Fibroblast of peridontal ligament (primary cell): ENCODE measurements at regions not wholly inside any gene's neighbourhood (a gene's known extent, or its start where the extent isn't known, plus 50 kb on each side); places are given as distances from the start of the nearest gene placed in this dataset.
A peak's percentile ranks its signal among the peaks of the same experiment; 100 is the strongest.
"Not testable (repeated sequence)": the region's sequence is repeated elsewhere in the genome, so short reads cannot be mapped to it uniquely, and the experiment has no call there.

Experiments
- DNase-seq: peaks from one replicate; pipeline ENCODE4 v3.0.0-alpha.2; 2010; ENCODE audit errors: extremely low read depth

- DNase-seq, result no peak
These were observed 62.2 kb downstream of the CCNE1 start for GRCh38 chr19:29873801-29874575.

DNA sequence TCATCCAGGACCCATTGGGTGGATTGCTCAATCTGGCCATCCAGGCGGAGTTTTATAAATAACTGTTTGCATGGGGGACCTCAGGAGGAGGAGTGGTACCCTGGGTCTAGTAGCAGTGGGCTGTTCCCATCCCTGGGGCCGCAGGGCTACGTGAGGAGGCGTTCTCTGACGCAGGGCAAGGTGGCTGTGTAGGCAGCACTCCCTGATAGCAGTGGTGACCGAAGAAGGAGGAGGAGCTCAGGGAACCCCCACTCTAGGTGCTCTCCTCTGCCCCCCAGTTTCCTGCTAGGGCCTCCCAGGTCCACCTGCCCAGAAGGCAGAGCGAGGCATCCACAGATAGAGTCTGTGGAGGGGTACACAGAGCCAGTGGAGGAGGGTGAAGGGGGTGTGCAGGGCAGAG is 64.1 kb downstream of the CCNE1 start:
- no peak for DNase-seq

DNA sequence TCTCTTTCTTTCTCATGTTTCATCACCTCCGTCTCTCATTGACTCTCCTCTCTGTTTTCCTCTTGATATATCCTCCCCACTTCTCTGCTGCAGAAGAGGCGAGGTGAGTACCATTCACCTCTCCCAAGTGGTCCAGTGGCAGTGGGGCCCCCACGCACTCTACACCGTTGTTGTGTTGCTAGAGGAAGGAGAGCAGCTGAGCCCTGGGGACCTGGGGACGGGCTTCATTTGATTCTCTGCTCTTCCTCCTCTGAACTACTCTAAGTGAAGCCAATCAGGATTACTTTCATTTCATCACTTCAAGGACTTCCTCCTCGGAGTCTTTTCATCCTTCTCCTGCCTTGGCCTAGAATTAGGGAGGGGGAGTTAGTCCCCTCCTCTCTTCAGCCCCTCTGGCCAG is 64.6 kb downstream of the CCNE1 start:
- DNase-seq, result no peak

GRCh38 chr19:29876908-29877307 is 65.1 kb downstream of the CCNE1 start:
- not testable (repeated sequence) for DNase-seq

DNA sequence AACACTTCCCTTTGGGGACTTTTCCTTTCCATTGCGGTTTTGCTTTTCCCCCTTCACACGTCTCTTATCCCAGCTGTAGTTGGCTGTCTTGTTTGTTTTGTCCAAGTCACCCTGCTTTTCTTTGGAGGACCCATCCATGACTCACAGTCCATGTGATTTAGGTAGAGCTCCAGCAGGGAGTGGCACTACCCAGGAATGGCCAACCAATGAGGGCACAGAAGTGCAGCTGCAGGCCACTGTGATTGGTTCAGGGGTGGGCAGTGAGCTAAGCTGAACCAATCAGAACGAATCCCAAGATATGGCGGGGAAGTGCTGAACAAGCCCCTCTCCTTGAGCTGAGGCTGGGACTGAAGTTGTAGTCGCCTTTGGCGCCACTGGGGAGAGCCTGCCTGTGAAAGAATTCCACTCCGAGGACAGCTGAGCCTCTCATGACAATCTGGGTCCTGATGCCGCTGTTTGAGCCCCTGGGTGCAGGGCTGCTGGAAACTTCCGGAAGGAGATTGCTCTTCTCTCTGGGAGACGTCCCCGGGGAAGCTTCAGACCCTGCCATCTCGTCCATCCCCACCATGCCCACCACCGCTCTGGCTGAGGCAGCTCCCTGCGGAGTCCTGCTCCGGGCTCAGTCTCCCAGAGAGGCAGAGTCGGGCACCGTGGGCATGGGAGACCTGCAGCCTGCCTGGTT is 62.9 kb upstream of the URI1 start:
- peak; percentile 12 for DNase-seq

DNA sequence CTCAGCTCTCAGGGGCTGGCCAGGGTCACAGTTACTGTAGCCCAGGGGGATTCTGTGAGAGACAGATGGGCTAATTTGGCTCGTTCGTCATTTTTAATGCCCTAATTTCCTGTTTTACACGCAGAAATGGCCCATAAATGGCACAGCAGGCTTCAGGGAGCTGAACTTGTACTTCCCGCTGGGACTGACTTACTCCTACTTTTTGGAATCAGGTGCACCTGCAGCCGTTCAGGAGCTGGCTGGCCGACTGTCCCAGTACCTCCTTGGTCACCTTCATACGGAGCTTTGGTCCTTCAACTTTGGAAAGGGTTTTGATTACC is 62.4 kb upstream of the URI1 start:
- no peak for DNase-seq

DNA sequence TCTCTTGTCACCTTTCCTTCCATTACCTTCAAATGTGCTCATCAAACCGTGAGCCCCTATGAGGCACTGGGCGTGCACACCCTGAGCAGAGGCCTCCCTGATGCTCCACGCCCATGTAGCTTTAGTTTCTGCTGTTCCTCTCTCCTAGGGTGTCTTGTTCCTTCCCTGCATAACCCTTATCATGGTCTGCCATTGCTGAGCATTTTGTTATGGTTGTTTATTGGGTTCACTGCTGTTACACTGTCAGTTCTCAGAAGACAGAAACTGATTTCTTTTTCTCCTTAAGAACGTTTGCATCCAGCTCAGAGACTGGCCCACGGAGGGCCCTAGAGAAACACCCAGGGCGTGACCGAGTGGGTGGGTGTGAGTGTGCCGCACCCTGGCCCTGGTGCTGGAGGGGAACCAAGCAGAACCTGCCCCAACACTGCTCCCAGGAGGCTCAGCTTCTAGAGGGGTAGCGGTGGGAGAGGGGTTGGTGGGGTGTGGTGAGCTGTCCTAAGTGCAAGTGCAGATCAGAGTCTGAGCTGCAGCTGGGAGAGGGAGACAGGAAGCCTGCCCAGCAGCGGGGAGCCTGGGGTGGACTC is 61.4 kb upstream of the URI1 start:
- DNase-seq, result no peak

DNA sequence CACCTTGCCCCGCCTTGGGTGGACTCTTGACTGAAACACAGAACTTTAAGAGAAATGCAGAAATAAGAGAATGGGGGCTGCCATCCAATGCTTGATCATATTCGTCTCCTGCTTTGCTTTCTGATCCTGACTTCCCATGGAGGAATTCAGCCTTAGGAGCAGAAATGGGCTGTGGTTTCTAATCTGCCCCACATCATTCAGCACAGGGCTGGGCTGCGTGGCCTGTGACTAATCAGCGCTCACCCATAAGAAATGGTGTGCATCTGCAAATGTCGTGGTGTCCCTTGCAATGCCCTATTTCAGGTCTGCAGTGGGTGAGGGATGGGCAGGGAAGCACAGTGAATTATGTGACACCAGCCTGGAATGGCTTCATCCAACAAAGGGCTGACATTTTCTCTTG is 60.7 kb upstream of the URI1 start:
- DNase-seq, result peak; percentile 16

- no peak for DNase-seq
These were observed 59.3 kb upstream of the URI1 start for GRCh38 chr19:29882719-29883105.

GRCh38 chr19:29884044-29884443 is 58.0 kb upstream of the URI1 start:
- no peak for DNase-seq

DNA sequence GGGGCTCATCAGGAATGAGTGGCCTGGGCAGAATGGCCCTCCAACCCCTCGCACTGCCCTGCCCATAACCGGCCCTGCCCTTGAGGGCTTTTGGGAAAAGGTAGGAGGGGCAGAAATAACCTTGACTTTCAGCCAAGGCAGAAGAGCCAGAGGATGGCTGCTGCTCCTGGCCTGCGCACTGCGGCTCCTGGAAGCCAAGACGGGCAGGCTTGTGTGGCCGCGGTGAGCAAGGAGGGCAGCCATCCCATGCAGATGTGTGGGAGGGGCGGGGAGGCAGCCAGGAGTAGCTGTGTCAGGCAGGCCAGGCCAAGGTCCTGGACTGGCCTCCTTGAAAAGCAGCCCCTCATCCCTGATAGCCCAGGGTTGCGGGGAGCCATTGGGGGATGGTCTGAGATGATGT is 57.6 kb upstream of the URI1 start:
- no peak for DNase-seq

GRCh38 chr19:29886106-29886505 is 55.9 kb upstream of the URI1 start:
- DNase-seq, result not testable (repeated sequence)

GRCh38 chr19:29886586-29886985 is 55.5 kb upstream of the URI1 start:
- no peak for DNase-seq

DNA sequence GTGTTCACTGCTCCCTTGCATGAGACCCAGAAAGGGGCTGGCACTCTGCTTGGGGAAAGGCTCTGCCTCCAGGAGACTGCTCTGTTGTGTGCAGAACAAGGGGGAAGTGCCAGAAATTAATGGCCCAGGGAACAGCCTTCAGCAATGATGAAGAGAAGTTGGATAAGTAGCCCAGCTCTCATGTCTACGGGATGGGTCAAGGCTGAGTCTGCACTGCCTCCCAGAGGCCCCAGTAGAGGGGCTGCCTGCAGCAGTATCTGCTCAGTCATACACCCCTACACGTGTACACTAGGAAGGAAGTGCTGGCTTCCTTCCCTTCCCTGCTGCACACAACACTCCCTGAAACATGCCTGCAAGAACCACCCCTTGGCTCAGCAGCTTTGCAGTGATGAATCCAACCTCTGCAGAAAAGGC is 54.6 kb upstream of the URI1 start:
- peak; percentile 15 for DNase-seq

- not testable (repeated sequence) for DNase-seq
These were observed 54.0 kb upstream of the URI1 start for GRCh38 chr19:29888047-29888446.

- no peak for DNase-seq
These were observed 52.3 kb upstream of the URI1 start for GRCh38 chr19:29889702-29890101.

GRCh38 chr19:29890392-29890791 is 51.6 kb upstream of the URI1 start:
- no peak for DNase-seq
